ENCODE measurements at regions not wholly inside any gene's neighbourhood (a gene's known extent, or its start where the extent isn't known, plus 50 kb on each side); places are given as distances from the start of the nearest gene placed in this dataset.

GRCh38 chr3:30535525-30535924, 70.9 kb upstream of the TGFBR2 start:
- no peak for TF ChIP-seq CTCF (IDR thresholded peaks at IDR 0.05)
- no peak for TF ChIP-seq EZH2 (IDR thresholded peaks at IDR 0.05)
- TF ChIP-seq EZH2phosphoT487 (IDR thresholded peaks at IDR 0.05): no peak

Data from neural progenitor cell (in vitro differentiated cells).